ENCODE measurements at regions not wholly inside any gene's neighbourhood (a gene's known extent, or its start where the extent isn't known, plus 50 kb on each side); places are given as distances from the start of the nearest gene placed in this dataset.
"Not testable (repeated sequence)": the region's sequence is repeated elsewhere in the genome, so short reads cannot be mapped to it uniquely, and the experiment has no call there.

DNA sequence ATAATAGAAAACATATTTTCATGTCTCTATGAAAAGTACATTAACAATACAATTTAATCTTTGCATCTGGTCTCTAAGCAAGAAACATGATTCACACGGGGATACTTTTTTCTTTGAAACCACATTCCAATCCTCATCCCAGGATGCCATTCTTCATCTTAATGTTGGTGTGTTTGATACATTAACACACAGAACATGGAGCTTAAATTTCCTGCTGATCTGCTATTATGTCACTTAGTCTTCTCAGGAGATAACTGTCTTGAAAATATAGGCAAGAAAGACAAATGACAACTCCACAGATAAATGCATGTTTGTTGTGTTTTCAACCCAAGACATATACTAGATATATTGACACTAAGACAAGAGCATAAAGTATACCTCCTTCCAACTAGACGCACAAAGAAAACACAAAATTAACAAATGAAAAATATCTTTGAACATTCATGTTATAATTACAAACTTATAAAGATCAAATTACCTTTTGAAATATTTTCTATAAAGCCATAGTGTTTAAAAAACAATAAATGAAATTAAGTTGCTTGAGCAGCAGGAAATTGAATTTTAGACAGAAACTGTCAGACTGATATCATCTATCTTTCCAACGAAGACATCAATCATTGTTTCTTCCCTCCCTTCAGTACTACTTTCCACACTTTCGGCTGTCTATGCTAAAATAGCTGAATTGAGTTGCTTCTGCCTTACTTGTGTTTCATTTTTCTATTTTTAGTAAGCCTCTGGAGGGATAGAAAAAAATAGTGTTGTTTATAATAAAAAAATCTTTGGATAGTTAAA is 1676.7 kb upstream of the CDH9 start:
- in situ Hi-C loops (cut with HindIII; ENCODE audit: low pct_unique_long_range_greater_than_20kb, low sequenced_read_pairs) = no loop called here
- no peak for DNase-seq (ENCODE audit: low read depth, low spot score)

DNA sequence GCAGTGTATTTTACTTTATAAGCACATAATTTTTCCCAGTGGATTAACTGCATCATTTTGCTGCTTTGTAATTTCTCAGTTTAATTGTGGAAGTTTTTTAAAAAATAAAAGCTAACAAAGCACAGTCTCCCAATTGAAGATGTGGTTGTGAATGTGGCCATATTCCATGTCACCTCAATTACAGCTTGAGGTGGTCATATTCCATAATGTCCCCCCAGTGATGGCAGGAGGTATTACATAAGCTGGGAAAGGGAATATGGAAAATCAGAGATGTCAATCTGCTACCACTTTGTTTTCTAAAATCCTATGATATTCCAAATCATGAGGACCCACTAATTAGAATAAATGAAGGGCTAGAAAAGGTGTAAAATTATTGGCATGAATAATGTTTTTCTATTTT is 1672.0 kb upstream of the CDH9 start:
- peak; percentile 42 for DNase-seq (ENCODE audit: low read depth, low spot score)

DNA sequence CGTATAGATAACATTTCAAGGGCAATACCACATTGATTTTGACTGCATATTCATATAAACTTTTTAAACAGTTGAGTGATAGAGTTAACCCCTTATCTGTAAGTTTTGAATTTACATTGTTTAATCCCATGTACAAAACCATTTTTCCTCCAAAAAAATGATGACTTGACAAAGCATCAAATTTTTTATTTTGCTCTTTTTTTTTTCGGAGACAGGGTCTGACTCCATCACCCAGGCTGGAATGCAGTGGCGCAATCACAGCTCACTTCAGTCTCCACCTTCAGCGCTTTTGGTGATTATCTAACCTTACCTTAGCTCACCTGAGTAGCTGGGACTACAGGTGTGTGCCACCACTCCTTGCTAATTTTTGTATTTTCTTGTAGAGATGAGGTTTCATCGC is 1670.1 kb upstream of the CDH9 start:
- in situ Hi-C loops (cut with HindIII; ENCODE audit: low pct_unique_long_range_greater_than_20kb, low sequenced_read_pairs) = no loop called here
- DNase-seq (ENCODE audit: low read depth, low spot score) = no peak

More for the DNA sequence above, 1672.0 kb upstream of the CDH9 start:
- in situ Hi-C loops (cut with HindIII; ENCODE audit: low pct_unique_long_range_greater_than_20kb, low sequenced_read_pairs) = no loop called here

DNA sequence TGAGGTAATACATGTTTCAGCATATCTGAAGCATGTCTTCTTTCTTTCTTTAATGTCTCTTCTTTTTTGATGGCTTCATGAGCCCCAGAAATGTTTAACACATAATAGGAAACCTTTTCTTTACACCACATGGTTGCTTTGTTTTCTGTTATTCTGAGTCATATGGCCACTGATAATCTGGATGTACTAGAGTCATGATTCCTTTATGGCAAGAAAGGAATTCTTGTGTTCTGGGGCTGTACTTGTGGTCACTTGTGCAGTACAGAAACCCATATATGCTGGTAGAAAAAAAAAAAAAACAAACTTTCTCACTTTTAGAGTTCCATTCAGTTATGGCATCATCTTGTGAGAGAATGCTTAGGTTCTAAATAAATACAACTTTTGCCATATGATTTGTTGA is 1669.3 kb upstream of the CDH9 start:
- in situ Hi-C loops (cut with HindIII; ENCODE audit: low pct_unique_long_range_greater_than_20kb, low sequenced_read_pairs) = no loop called here
- DNase-seq (ENCODE audit: low read depth, low spot score) = no peak

DNA sequence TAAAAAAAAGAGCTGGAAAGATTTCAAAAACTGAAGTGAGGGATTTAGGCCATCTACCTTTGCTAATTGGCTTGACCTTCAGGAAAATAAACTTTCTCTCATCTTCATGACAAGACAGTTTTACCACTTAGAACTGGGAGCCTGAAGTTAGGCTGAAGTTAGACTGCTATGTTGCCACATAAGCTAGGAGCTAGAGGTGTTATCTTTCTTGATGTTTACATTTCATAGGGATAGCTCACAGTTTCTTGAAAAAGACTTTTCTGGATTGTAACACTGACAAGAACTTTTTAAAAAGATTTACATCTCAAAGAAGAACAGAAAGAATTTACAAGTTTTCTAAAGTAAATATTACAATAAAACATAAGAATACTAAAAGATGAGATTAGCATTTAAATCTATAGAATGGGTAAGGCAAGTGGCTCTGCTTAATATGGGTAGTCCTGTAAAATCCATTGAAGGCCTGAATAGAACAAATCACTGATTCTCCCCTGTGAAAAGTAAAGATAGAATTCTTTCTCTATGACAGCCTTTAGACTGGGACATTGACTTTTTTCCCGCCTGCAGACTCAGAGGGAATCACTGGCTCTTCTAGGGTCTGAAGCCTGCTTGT is 1665.4 kb upstream of the CDH9 start:
- no peak for DNase-seq (ENCODE audit: low read depth, low spot score)
- in situ Hi-C loops (cut with HindIII; ENCODE audit: low pct_unique_long_range_greater_than_20kb, low sequenced_read_pairs) = no loop called here

DNA sequence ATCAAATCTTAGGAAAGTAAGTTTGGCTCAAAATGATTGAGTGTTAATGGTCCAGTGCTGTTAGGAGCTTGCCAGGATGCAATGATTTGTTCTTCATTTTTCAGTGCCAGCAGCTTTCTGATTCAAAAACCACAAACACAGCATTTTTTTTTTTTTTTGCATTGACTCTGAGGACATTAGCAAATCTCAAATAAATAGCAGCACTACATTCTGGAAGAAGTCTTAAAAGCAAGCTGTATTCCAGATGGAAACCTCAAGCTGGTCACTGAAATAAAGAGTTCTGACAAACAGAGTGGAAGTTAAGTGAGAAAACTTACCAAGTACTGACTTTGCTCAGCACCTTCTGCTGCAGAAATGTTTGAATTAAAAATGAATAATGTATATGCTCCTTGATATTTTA is 1653.1 kb upstream of the CDH9 start:
- DNase-seq (ENCODE audit: low read depth, low spot score) = no peak

DNA sequence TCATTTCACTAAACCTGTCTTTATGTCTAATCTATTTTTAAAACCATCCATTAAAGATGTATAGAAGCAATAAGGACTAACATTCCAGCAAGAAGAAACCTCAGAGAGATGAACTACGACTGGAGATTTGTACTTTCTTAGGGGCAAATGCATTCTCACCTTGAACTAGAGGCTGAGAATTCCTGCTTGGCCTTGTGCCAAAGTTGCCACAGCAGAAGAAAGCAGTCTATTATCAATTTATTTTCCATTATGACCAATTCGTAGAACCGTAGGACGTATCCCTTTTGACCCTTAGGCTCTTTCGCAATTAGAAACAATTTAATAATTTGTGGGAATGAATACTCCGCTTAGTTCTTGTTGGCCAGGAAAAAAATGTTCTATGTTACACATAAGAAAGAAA is 1647.4 kb upstream of the CDH9 start:
- DNase-seq (ENCODE audit: low read depth, low spot score) = peak; percentile 11
- in situ Hi-C loops (cut with HindIII; ENCODE audit: low pct_unique_long_range_greater_than_20kb, low sequenced_read_pairs) = no loop called here

More for the DNA sequence above, 1653.1 kb upstream of the CDH9 start:
- in situ Hi-C loops (cut with HindIII; ENCODE audit: low pct_unique_long_range_greater_than_20kb, low sequenced_read_pairs) = no loop called here

DNA sequence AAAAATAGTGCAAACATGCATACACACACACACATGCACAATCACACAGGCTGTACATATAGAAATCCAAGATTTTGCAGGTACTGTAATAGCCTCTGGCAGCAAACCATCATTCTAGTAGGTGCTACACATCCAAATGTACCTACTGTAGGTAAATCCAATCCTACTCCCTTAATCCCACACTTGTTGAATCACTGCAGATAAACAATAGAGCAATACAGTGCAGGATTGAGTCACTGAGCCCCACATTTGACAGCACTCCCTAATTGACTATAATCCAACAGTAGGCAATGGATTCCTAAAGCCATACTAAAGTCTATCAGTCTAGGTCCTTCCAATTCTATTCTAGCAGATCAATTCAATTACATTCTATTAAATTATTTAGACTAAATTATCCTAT is 1640.5 kb upstream of the CDH9 start:
- DNase-seq (ENCODE audit: low read depth, low spot score) = no peak
- in situ Hi-C loops (cut with HindIII; ENCODE audit: low pct_unique_long_range_greater_than_20kb, low sequenced_read_pairs) = no loop called here

DNA sequence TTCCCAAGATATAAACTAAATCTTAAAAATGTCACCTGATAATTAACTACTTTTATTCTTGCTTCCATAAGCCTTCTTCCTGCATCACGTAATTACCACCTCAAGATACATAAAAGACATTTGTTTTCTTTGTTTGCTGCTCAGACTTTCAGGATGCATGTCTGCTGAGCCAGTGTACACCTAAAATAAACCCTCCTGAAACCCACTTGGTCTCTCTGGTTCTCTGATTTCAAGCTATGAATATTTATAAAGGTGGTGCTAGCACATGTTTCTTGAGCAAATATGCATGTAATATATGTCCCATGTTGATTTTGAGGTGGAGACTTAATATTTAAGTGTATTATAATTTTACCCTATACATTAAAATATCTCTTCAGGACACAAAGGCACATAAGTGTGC is 1627.7 kb upstream of the CDH9 start:
- in situ Hi-C loops (cut with HindIII; ENCODE audit: low pct_unique_long_range_greater_than_20kb, low sequenced_read_pairs) = no loop called here
- no peak for DNase-seq (ENCODE audit: low read depth, low spot score)

DNA sequence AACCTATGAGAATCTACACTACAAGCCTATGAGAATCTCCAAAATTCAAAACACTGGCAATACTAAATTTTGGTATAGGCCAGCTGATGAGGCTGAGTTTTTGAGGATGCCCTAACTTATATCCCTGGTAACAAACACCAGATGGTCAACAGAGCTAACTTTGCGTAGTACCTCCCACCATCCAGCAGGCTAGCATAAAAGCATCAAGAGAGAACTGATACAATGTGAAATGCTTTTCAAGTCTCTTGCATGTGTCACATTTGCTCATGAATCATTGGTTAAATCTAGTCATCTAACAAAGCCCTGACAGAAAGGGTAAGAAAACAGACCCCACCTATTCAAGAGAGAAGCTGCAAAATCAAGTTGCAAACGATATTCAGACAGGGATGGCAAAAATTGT is 1609.7 kb upstream of the CDH9 start:
- peak; percentile 29 for DNase-seq (ENCODE audit: low read depth, low spot score)

DNA sequence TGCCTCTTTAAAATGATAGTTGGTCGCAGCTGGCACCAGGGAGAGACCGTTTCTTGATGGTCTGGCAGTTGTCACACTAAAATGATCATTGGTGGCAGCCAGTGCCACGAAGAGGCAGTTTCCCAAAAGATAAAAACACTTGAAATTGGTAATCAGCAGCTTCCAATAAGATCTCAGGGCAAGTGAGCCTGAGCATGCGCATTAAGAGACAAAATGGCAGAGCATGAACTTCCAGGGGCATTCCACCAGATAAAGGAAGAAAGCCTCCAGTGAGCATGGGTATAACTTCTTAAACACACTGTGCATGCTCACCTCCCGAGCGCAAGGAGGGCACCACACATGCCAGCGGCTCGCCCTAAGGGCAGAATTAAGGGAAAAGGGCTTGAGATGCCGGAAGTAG is 1594.2 kb upstream of the CDH9 start:
- in situ Hi-C loops (cut with HindIII; ENCODE audit: low pct_unique_long_range_greater_than_20kb, low sequenced_read_pairs) = no loop called here

More for the DNA sequence above, 1609.7 kb upstream of the CDH9 start:
- in situ Hi-C loops (cut with HindIII; ENCODE audit: low pct_unique_long_range_greater_than_20kb, low sequenced_read_pairs) = no loop called here

DNA sequence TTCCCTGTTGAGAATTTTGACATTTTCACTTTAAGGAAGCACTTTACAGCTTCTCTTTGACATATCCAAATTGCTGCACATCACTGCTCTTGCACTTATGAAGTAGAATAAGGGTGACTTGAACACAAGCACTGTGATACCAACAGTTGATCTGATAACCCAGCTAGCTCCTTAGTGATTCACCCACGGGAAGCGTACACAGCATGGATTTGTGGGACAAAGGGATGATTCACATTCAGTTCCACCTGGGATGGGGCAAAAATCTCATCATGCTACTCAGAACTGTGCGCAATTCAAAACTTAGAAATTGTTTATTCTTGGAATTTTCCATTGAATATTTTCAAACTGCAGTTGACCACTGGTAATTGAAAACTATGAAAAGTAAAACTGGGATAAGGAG is 1565.5 kb upstream of the CDH9 start:
- DNase-seq (ENCODE audit: low read depth, low spot score) = no peak
- in situ Hi-C loops (cut with HindIII; ENCODE audit: low pct_unique_long_range_greater_than_20kb, low sequenced_read_pairs) = no loop called here

More for the DNA sequence above, 1594.2 kb upstream of the CDH9 start:
- no peak for DNase-seq (ENCODE audit: low read depth, low spot score)

DNA sequence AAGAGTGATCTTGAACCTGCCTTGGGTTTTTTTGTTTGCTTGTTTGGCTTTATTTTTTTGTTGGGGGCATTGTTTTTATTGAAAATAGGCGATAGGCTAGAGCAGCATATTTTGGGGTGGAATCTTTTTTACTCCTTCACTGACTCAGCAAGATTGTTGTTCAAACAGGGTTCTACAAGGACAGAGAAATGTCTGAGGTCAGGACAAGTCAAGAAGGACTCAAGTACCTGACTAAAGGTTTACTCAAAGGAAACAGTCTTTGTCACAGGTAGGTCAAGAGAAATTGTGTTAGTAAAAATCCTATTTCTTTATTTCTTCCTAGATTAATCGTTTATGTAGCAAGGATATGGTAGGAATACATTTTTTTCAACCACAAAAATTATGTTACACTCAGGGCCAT is 1564.0 kb upstream of the CDH9 start:
- DNase-seq (ENCODE audit: low read depth, low spot score) = no peak

DNA sequence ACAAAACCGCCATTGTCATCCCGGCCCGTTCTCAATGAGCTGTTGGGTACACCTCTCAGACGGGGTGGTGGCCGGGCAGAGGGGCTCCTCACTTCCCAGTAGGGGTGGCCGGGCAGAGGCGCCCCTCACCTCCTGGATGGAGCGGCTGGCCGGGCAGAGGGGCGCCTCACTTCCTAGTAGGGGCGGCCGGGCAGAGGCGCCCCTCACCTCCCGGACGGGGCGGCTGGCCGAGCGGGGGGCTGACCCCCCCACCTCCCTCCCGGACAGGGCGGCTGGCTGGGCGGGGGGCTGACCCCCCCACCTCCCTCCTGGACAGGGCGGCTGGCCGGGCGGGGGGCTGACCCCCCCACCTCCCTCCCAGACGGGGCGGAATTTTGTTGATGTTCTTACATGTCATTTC is 1558.3 kb upstream of the CDH9 start:
- in situ Hi-C loops (cut with HindIII; ENCODE audit: low pct_unique_long_range_greater_than_20kb, low sequenced_read_pairs) = not testable (repeated sequence)

More for the DNA sequence above, 1564.0 kb upstream of the CDH9 start:
- in situ Hi-C loops (cut with HindIII; ENCODE audit: low pct_unique_long_range_greater_than_20kb, low sequenced_read_pairs) = no loop called here

DNA sequence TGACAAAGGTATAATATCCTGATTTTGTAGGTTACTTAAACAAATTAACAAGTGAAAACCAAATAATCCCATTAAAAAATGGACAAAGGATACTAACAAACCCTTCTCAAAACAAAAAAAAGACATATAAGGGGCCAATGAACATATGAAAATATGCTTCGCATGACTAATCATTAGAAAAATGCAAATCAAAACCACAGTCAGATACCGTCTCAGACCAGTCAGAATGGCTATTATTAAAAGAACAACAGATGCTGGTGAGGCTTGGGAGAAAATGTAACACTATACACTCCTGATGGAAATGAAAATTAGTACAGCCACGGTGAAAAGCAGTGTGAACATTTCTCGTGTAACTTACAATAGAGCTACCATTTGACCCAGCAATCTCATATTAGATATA is 1542.2 kb upstream of the CDH9 start:
- in situ Hi-C loops (cut with HindIII; ENCODE audit: low pct_unique_long_range_greater_than_20kb, low sequenced_read_pairs) = no loop called here
- no peak for DNase-seq (ENCODE audit: low read depth, low spot score)

More for the DNA sequence above, 1558.3 kb upstream of the CDH9 start:
- not testable (repeated sequence) for DNase-seq (ENCODE audit: low read depth, low spot score)

DNA sequence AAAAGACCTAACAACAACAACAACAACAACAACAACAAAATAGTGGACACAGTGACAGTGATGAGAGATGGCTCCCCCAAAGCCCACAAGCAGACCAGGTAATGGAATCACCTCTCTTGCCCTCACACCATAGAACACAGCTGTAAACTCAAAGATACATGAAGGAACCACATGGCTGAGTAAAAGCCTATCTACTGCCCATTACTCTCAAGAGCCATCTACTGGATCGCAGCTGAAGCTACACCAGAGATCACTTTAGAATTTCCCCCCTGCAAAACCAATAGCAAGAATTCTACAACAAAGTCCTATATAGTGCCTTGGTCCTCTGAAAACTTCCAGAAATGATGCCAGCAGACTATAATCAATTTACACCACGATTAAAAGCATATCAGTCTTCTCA is 1537.6 kb upstream of the CDH9 start:
- in situ Hi-C loops (cut with HindIII; ENCODE audit: low pct_unique_long_range_greater_than_20kb, low sequenced_read_pairs) = no loop called here
- DNase-seq (ENCODE audit: low read depth, low spot score) = peak; percentile 67

DNA sequence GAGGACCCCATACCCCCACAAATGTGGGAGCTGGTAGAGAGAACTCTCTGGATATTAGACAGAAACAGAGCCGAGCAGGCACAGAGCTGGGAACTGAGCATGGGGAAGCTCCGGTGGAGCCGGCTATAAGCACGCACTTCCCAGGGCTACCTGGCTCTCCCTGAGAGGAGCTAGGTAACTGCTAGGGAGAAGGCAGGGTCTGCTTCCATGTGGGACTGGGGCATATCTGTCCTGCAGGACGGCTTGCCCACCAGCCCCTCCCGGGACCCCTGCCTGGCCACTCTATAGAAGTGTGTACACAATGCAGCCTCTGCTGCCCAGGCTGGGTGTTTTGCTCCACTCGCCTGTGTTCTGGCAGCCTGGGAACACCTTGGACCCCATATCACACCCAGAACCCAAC is 1537.0 kb upstream of the CDH9 start:
- in situ Hi-C loops (cut with HindIII; ENCODE audit: low pct_unique_long_range_greater_than_20kb, low sequenced_read_pairs) = no loop called here
- no peak for DNase-seq (ENCODE audit: low read depth, low spot score)

DNA sequence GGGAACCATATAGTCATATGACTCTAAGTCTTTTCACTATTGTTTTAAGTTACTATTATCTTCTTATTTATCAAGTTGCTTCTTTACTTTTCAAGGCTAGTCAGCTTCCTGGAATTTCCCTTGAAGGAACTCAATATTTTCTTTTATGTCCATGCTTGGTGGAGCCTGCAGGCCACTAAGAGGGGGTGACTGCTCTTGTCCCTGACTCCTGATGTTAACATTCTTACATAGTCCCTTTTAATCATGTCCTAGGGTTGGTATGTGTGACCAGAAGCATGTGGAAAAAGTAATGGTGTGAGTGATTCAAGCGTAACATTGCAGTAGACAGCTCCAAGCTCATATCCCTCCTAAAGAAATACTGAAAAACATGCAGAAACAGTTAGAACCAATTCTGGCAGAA is 1536.2 kb upstream of the CDH9 start:
- in situ Hi-C loops (cut with HindIII; ENCODE audit: low pct_unique_long_range_greater_than_20kb, low sequenced_read_pairs) = no loop called here
- DNase-seq (ENCODE audit: low read depth, low spot score) = no peak

DNA sequence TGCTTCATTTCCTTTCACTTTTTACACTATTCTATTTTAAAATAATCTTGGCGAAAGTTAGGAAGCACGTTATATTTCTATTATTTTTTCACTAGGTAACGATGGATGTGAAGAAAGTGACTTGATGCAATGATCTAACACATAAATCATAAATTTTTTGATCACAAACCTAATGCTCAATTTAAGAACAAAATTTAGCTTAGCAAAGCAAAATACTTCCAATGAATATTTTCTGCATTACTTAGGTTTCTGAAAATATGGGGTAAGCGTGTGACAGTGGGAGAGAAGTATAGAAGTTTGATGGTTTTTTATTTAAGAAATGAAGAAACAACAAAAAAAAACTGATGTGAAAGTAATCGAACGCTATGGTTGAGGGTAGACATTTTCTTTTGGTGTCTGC is 1528.7 kb upstream of the CDH9 start:
- DNase-seq (ENCODE audit: low read depth, low spot score) = no peak
- in situ Hi-C loops (cut with HindIII; ENCODE audit: low pct_unique_long_range_greater_than_20kb, low sequenced_read_pairs) = no loop called here

Measured in SK-MEL-5 (cell line).